HG02970 (cell line): ENCODE measurements at regions not wholly inside any gene's neighbourhood (a gene's known extent, or its start where the extent isn't known, plus 50 kb on each side); places are given as distances from the start of the nearest gene placed in this dataset.

Experiments
- ATAC-seq: cut with Tn5 transposase; IDR thresholded peaks from one replicate; pipeline ENCODE4 v1.9.1; 2021; ENCODE audit warnings: mild to moderate bottlenecking, moderate library complexity, moderate number of reproducible peaks; ENCODE audit not compliant: unreplicated experiment, low FRiP score

- no peak for ATAC-seq
Measured at GRCh38 chr1:239812580-239812979, 279.1 kb upstream of the FMN2 start.

GRCh38 chr1:239814306-239814881 is 277.3 kb upstream of the FMN2 start:
- ATAC-seq = no peak

GRCh38 chr1:239815074-239815473 is 276.6 kb upstream of the FMN2 start:
- no peak for ATAC-seq

GRCh38 chr1:239816081-239816782 is 275.5 kb upstream of the FMN2 start:
- ATAC-seq = no peak

GRCh38 chr1:239817276-239817675 is 274.4 kb upstream of the FMN2 start:
- ATAC-seq = no peak

- no peak for ATAC-seq
Measured at GRCh38 chr1:239817801-239818200, 273.9 kb upstream of the FMN2 start.

- no peak for ATAC-seq
Measured at GRCh38 chr1:239819096-239819495, 272.6 kb upstream of the FMN2 start.

GRCh38 chr1:239819756-239820250 is 271.9 kb upstream of the FMN2 start:
- no peak for ATAC-seq

GRCh38 chr1:239823852-239824251 is 267.8 kb upstream of the FMN2 start:
- no peak for ATAC-seq

GRCh38 chr1:239826211-239826610 is 265.5 kb upstream of the FMN2 start:
- ATAC-seq = no peak

- no peak for ATAC-seq
Measured at GRCh38 chr1:239826736-239827135, 264.9 kb upstream of the FMN2 start.

- ATAC-seq = no peak
Measured at GRCh38 chr1:239829535-239829934, 262.1 kb upstream of the FMN2 start.

- no peak for ATAC-seq
Measured at GRCh38 chr1:239831577-239832355, 259.9 kb upstream of the FMN2 start.

- no peak for ATAC-seq
Measured at GRCh38 chr1:239833723-239834122, 258.0 kb upstream of the FMN2 start.

- no peak for ATAC-seq
Measured at GRCh38 chr1:239835946-239836440, 255.7 kb upstream of the FMN2 start.

GRCh38 chr1:239840336-239840735 is 251.3 kb upstream of the FMN2 start:
- ATAC-seq = no peak

GRCh38 chr1:239840790-239841189 is 250.9 kb upstream of the FMN2 start:
- ATAC-seq = no peak

- ATAC-seq = no peak
Measured at GRCh38 chr1:239841631-239842030, 250.1 kb upstream of the FMN2 start.

- ATAC-seq = no peak
Measured at GRCh38 chr1:239843541-239843940, 248.1 kb upstream of the FMN2 start.

- ATAC-seq = no peak
Measured at GRCh38 chr1:239844833-239845232, 246.8 kb upstream of the FMN2 start.

- ATAC-seq = no peak
Measured at GRCh38 chr1:239854922-239855321, 236.8 kb upstream of the FMN2 start.
